ENCODE measurements at regions not wholly inside any gene's neighbourhood (a gene's known extent, or its start where the extent isn't known, plus 50 kb on each side); places are given as distances from the start of the nearest gene placed in this dataset.

DNA sequence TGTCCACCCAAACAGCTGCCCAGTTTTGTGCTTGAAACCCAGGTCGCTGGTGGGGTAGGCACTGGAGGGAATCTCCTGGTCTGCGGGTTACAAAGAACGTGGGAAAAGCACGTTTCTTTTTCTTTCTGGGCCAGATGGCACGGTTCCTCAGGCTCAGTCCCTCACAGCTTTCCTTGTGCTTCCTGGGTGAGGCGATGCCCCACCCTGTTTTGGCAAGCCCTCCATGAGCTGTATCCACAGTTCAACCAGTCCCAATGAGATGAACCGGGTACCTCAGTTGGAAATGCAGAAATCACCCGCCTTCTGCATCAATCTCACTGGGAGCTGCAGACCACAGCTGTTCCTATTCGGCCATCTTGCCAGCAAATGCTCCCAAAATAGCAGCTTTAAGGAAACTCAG, 51.4 kb upstream of the TMTC2 start:
- H3K4me1 ChIP-seq (ENCODE audit: insufficient read depth, poor library complexity, severe bottlenecking): no peaks in the 10 kb centered on the region
- H3K27me3 ChIP-seq (ENCODE audit: insufficient read depth, poor library complexity, severe bottlenecking): no peaks in the 10 kb centered on the region
- DNase-seq (ENCODE audit: low spot score) (no peak), ATAC-seq (ENCODE audit: low read depth) (no peak)
- no peaks in the 10 kb centered on the region for H3K9me3 ChIP-seq (ENCODE audit: severe bottlenecking)
- TF ChIP-seq, protein P1, sequence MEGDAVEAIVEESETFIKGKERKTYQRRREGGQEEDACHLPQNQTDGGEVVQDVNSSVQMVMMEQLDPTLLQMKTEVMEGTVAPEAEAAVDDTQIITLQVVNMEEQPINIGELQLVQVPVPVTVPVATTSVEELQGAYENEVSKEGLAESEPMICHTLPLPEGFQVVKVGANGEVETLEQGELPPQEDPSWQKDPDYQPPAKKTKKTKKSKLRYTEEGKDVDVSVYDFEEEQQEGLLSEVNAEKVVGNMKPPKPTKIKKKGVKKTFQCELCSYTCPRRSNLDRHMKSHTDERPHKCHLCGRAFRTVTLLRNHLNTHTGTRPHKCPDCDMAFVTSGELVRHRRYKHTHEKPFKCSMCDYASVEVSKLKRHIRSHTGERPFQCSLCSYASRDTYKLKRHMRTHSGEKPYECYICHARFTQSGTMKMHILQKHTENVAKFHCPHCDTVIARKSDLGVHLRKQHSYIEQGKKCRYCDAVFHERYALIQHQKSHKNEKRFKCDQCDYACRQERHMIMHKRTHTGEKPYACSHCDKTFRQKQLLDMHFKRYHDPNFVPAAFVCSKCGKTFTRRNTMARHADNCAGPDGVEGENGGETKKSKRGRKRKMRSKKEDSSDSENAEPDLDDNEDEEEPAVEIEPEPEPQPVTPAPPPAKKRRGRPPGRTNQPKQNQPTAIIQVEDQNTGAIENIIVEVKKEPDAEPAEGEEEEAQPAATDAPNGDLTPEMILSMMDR (IDR thresholded peaks at IDR 0.05; ENCODE audit: poor library complexity, severe bottlenecking): no peak
- no peak overlapping the region for H3K27ac ChIP-seq (ENCODE audit: poor library complexity, severe bottlenecking)
- H3K4me3 ChIP-seq (ENCODE audit: severe bottlenecking): no peak overlapping the region
- H3K36me3 ChIP-seq (ENCODE audit: low read depth): no peaks in the 10 kb centered on the region
